ENCODE measurements at regions not wholly inside any gene's neighbourhood (a gene's known extent, or its start where the extent isn't known, plus 50 kb on each side); places are given as distances from the start of the nearest gene placed in this dataset.

DNA sequence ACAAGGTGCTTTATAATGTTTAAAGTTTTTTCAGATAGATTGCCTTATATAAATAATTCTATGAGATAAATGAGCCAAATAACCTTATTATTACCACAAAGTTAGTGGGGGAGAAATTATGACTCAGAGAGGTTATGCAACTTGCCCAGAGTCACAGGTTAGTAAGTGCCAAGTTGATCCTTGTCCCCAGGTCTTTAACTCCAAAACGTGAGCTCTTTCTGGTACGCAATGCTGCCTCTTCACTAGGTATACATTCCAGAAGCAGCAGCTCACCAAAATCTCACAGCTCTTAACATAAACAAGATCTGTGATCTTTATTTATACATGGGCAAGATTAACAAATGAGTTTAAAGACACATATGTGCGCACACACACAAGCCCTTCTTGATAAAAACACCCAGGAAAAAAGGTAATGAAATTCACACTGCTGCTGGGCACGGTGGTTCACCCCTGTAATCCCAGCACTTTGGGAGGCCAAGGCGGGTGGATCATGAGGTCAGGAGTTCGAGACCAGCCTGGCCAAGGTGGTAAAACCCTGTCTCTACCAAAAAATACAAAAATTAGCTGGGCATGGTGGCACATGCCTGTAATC is 59.8 kb upstream of the NR2F2 start:
- TF ChIP-seq, protein P1, sequence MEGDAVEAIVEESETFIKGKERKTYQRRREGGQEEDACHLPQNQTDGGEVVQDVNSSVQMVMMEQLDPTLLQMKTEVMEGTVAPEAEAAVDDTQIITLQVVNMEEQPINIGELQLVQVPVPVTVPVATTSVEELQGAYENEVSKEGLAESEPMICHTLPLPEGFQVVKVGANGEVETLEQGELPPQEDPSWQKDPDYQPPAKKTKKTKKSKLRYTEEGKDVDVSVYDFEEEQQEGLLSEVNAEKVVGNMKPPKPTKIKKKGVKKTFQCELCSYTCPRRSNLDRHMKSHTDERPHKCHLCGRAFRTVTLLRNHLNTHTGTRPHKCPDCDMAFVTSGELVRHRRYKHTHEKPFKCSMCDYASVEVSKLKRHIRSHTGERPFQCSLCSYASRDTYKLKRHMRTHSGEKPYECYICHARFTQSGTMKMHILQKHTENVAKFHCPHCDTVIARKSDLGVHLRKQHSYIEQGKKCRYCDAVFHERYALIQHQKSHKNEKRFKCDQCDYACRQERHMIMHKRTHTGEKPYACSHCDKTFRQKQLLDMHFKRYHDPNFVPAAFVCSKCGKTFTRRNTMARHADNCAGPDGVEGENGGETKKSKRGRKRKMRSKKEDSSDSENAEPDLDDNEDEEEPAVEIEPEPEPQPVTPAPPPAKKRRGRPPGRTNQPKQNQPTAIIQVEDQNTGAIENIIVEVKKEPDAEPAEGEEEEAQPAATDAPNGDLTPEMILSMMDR (IDR thresholded peaks at IDR 0.05) = no peak

DNA sequence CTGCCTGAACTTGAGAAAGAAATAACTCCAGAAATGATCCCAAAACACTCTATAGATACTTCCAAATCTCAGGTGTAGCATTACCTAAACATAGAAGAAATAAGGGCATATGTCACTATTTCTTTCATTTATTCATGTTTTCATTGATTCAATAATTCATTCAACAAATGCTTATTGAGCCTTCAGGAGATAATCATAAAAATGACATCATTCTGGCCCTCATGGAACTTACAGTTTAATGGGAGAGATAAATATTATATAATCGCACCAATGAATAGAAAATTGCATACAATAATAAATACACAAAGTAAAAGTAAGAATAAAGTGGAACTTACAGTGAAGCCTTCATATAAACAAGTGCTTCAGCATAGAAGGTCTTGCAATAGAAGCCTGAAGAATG is 58.1 kb upstream of the NR2F2 start:
- TF ChIP-seq, protein P1 (IDR thresholded peaks at IDR 0.05) = no peak

DNA sequence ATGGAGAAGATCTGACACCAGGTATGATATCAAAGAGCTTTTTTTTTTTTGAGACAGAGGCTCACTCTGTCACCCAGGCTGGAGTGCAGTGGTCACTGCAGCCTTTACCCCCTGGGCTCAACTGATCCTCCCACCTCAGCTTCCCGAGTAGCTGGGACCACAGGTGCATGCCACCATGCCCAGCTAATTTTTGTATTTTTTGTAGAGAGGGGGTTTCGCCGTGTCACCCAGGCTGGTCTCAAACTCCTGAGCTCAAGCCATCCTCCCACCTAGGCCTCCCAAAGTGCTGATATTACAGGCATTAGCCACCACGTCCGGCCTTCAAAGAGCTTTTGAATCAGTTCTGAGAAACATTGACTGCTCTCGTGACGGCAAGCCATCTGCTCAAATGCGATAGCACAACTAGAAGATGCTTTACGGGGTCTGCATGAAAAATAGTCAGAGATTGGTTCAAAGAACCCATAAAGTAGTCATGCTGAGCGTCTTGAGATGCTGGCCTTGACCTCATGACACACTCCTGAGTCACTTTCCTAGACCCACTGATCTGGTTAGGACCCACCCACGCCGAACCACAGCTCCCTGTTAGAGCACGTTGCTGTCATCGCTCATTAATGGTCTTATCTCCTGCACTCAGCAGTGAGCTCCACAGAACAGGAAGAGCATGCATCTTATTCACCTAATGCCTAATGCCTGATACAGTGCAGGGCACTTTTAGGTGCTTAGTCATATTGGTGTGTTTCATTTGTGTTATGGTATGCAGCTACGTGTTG is 57.0 kb upstream of the NR2F2 start:
- TF ChIP-seq, protein P1 (IDR thresholded peaks at IDR 0.05) = no peak

DNA sequence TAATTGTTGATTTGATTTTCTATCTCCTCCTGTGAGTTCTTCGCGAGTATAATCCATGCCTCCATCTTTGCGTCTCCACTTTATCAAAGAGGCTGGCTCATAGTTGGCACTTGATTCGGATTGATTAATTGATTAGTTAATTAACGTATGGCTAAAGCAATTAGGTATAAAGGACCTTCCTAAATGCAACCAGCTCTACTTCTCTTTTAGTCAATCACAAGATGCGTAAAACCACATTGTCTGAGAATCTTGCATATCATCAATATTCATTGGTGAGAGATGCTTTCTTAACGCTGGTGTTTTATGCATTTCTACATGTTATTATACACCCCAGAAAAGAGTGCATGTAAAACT is 56.4 kb upstream of the NR2F2 start:
- TF ChIP-seq, protein P1 (IDR thresholded peaks at IDR 0.05) = no peak

DNA sequence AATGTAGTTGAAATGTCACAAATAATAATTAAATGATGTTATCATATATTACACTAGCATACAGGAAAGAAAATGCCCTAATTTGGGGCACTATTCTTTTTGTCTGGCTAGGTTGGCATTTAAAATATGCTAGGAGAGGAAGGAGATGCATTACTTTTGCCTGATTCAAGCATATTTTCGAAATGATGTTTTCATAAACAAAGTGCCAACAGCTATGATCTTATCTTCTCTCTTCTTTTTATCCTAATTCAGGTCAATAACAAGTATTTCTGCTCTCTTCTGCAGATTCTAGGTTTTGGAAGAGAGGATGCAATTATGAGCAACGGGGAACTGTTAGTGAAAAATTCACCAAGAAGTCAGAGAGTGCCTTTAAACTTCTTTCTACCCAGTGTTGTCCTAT is 55.8 kb upstream of the NR2F2 start:
- TF ChIP-seq, protein P1 (IDR thresholded peaks at IDR 0.05) = no peak

DNA sequence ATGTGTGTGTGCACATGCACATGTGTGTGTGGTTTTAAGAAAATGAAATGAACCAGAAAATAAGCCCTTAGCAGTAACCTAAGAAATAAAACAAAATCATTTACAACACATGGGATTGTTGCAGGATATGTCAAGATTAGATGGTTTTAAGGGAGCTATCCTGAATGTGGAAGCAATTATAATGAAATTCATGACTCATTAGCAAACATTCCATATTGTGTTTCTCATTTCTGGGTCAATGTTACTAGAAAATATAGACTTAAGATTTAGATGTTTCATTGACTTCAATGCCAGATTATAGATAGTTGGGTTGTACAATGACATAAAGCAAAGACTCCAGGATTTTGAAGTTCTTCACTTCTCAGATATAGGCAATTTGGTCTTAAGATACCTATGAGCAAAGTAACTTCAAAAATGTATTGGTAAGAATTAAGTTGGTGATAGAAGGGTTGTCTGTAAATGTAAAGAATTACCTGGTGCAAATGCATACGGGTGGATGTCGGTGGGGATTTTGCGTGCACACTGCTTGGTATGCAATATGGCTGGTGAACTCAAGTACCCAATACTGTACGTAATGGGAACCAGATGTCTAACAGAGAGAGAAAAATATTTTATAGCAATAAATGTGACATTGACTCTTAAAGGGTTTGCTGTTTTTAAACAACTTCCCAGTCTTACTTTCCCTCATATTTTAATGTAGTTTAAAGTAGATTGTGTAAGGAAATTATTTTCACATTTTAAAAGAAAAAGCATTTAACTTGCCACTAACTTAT is 53.9 kb upstream of the NR2F2 start:
- TF ChIP-seq, protein P1 (IDR thresholded peaks at IDR 0.05) = no peak
